HG02852 (cell line): ENCODE measurements at regions not wholly inside any gene's neighbourhood (a gene's known extent, or its start where the extent isn't known, plus 50 kb on each side); places are given as distances from the start of the nearest gene placed in this dataset.

ENCODE experiments used
- ATAC-seq: cut with Tn5 transposase; IDR thresholded peaks from one replicate; pipeline ENCODE4 v1.9.1; 2021; ENCODE audit warnings: mild to moderate bottlenecking, moderate library complexity; ENCODE audit not compliant: unreplicated experiment

DNA sequence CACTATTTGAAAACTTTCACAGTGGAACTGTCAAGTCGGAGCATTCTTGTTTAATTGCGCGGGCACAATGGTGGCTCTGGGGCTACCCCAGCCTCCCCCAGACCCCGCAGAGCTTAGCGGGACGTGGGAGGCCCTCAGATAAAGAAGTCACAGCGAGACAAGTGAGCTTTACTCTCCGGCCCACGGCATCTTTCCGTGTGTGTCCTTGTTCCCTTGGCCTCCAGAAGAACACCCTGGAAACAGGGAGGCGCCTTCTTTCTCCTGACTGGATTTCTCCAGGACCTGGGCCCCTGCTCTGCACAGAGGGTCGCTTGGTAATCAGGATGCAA, 382.8 kb downstream of the RRAGC start:
- ATAC-seq, result no peak

DNA sequence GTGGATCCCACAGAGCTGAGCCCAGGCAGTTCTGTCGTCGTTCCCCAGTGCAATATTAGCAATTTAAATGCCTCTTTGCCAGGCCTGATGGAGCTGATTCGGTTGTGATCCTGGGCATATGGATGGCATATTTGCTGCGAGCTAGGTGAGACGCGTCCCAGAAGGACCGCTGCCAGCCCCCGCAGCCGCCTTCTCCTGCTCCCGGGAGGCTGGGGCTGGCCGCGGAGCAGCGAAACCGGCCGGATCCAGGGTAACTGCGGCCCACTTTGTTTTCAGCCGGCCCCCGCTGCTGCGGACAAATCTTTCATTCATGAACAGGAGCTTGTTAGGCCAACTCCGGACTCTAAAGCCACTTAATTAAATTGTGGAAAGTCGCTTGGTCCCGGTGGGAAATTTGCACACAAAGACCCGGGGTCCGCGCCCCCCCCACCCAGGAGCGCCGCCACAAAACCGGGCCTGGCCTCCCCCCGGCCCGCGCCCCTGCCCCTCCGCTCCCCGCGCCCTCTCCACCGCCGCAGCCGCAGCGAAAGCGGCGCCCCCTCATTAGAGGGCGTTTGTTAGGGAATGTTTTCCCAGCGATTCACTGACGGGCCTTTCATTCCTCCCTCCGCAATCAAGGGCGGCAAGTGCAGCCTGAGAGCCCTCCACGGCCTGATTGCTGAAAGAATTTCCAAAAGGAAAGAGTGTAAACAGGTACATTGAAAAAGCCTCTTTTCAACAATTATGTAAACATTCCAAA, 383.3 kb downstream of the RRAGC start:
- ATAC-seq, result no peak

DNA sequence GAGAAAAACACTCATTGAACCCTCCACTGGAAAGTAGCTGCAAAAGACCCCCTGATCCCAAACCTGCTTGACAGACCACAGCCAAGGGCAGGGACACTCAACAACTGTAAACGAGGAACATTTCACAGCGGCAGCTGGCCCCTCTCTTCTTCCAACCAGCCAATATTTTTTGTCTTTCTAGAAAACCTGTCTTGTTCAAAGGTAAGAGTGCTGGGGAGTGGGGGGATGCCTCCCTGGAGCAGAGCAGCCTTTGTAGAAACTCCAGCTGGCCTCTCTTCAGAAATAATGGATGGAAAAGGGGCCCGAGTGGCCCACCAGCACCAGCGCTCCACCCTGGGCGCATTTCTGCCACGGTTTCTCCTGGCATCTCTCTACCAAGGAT, 384.0 kb downstream of the RRAGC start:
- no peak for ATAC-seq

DNA sequence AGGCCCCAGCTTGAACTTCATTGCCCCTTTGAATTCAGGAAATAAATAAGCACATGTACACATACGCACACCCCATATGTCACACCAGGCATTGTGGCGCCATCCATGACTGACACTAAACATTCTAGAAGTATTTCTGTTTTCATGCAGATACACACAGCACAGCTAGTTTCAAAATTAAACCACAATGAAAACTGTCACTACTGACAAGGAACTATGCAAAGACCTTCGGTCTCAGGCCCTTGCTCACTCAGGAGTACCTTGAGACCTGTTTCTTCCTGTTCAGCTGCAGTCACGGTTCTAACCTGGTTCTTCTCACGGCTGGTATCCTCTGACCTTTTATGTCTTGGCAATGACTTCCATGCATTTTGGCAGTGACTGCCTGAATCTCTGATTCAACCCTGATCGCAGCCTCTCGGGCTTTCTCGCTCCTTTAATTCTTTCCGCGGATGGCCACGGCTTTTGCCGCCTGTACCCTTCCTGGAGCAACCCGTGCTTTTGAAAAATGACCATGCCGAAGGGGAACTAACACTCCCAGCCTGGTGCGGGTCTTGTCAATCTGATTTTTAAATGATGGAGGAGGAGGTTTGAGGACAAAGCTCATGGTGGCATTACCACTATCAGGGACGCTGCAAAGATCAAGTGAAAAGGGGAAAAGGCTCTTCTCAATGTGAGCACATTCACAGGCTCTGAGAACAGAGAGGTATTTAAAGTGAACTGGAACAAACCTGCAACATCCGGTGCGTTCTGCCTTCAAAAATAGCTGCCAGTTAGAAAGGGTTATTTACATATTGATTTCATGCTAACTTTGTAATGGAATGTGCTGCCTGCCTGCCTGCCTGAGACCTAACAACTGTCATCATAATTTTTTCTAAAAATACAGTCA, 384.6 kb downstream of the RRAGC start:
- peak; percentile 77 for ATAC-seq

DNA sequence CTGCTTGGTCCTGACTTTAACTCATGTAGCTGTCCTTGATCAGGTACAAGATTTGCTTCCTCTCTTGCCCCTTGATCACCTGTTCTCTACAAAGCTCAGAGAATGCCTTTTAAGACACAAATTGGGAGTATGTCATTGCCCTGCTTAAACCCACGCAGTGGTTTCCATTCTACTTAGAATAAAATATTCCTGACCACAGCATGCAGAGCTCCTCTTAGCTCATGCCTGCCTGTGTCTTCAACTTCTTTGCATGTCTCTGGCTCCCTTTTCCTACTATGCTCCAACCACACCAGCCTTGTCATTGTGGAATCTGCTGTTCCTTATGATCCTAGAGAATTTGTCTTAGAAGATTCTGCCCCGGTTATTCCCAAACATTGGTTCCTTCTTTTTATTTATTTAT, 393.1 kb downstream of the RRAGC start:
- no peak for ATAC-seq

DNA sequence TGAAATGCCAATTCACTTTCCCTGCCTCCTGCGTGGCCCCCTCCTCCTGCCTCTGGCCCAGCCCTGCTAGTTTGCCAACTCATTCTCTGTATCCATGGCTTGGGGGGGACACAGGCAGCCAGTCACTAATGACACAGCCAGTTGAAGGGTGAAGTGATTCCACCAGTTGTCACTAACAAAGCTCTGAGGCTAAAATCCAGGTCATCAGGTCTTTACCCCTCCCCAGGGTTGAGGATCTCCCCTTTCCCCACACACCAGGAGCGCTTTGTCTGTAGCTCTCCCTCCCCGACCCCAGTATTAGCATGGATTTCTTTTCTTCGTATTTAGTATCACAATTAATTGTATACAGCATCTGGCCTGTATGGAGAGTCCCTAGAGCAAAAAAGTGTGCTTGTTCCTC, 394.1 kb downstream of the RRAGC start:
- ATAC-seq, result no peak

DNA sequence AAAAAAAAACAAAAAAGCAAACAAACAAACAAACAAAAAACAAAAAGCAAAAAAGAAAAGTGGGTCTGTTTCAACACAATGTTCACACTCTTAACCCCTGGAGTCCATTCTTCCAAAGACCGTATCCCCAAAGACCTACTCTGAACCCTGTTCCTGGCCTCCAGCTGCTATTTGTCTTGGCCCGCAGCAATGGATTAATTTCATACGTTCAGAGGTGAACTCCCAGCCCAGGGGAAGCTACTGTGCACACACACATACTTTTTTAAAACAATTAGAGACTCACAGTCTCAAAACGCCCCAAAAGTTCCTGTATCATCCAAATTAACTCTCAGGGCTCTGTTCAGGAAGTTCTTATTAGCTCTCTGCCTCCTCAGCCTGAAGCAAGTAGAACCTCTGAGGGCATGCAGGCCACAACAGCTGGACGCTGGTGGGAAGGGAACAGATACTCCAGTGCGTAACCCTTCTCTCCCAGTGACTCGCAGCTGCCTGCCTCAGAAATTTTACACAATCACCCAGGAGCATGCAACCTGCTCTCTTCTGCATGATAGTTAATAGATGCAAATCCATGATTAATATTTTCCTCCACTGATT, 395.4 kb downstream of the RRAGC start:
- ATAC-seq, result no peak

DNA sequence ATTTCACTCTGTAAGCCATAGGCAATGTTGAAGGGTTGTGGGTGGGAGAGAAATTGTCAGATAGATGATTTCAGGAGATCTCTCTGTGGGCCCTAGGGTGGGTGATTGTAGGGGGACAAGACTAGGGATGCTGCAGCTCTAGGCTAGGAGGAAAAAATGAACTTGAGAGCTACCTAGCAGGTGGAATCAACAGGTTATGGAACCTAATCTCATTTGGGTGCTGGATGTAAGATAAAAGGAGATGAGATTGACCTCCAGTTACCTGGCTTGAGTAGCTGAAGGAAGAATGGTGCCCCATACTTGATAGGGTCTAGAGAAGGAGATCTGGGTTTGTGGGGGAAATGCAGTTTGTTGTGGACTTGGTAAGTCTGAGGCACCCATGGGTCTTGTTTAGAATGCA, 396.5 kb downstream of the RRAGC start:
- ATAC-seq, result no peak

DNA sequence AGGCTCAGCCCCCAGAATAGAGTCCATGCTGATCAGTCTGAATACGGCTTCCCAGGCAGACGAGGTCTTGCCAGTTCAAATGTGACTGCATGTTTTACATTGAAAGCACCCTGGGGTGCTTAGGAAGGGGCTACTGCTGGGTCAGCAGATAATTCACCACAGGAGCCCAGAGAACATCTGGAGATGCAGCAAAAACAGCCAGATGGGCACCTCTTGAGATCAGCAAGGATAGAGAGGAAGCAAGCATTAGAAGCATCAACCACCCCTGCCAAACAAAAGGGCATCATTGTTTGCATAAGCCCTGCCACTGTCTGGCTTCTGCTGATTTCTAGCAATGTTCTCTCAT, 403.1 kb downstream of the RRAGC start:
- no peak for ATAC-seq

DNA sequence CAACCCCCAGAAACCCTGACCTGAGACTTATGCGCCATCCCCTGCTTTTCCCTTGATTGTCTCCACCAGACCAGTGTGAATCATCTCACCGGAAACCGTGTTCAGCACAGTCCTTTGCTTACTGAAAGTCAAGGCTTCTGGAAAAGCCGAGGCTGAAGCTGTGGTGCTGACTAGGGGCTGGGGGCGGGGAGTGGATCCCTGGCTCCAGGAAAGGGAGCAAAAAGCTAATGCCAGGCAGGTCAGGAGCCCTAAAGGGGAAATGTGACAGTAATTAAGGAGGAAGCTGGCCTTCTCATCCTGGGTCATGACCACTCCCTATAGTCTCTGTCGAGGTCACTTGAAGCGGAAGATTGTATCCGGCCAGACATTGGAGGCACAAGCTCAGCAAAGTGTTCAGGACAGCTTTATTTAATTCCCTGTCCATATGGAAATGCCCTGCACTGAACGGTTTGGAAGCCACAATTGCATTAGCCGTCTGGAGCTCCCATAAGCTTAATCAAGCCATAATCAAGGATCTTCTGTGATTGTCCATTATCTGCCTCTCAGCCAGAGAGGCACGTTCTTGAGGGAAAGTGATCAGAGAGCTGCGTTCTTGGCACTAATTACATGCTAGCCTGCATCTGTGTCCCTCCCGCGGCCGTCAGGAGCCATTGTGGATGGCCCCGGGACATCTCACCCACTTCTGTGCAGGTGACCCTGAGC, 403.6 kb downstream of the RRAGC start:
- no peak for ATAC-seq

DNA sequence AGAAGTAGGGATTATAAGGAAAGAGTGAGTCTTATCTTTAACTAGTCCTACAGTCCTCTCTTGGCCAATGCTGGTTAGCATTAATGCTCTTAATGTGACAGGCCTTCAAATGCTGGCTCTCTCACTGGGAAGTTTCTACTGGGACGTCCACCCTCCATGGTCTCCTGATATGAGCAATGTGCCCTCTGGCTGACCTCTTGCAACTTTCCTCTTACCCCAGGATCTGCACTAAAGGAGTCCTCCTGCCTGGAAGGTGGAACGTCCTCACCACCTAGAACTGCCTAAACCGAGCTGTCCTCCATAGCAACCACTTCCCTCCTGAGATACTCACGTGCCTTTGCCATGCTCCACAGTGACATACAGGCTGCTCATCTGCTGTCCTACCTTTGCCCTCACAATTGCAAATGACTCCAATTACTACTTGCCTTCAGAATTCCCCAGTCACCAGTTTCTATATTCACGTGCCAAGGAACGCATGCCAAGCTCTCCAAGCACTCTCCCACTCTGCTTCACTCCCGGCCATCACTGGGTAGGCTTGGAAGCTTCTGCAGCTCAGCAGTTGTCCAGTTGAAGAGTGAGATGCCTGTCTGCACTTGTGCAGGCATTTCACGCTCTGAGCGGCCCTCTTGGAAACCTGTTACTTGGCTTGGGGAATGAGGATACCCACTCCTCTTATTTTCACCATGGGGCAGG, 404.7 kb downstream of the RRAGC start:
- ATAC-seq, result no peak

DNA sequence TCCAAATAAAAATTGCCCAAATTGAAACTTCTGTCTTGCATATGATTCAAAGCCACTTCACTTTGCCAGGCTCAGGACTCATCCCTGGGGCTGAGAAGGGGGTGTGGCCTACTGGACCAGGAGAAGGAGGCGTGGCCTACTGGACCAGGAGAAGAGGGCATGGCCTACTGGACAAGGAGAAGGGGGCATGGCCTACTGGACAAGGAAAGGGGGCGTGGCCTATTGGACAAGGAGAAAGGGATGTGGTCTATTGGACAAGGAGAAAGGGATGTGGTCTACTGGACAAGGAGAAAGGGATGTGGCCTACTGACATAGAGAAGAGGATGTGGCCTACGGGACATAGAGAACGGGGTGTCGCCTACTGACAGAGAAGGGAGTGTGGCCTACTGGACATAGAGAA, 405.3 kb downstream of the RRAGC start:
- ATAC-seq, result no peak

DNA sequence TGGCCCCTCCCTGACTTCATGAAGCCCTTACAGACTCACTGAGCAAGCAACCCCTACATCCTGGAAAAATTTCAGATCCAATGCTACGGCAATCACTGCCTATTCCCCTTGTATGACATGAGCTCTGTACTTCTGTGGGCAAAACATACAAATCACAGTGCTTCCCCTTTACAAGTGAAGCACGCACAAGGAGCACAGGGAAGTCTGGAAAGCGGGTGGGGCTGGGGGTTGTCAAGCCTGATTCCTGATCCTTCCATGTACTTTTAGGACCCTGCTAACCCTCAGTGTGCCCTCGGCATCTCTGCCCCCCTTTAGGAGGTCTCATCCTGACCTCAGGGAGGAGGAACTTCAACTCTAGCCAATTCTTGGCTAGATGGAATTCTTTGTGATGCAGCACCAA, 405.7 kb upstream of the POU3F1 start:
- ATAC-seq, result no peak

DNA sequence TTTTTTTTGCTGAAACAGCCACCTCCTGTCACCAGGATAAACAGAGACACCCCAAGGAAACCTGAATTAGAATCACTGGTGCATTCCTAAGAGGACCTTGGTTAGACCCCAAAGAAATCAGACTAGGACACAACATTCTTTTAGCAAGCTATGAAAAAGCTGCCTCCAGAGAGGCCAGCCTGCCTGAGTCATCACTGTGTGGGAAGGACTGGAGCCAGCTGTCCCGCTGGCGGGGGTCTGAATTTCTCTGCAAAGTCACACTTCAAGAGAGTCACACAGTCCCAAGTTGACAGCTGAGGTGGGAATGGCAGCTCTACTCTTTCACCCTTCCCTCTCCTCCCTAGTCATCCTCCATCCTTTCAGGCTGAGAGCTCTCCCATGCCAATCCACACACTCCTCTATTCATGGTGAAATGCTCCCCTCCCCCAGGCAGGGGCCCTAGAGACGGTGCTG, 405.0 kb upstream of the POU3F1 start:
- no peak for ATAC-seq

DNA sequence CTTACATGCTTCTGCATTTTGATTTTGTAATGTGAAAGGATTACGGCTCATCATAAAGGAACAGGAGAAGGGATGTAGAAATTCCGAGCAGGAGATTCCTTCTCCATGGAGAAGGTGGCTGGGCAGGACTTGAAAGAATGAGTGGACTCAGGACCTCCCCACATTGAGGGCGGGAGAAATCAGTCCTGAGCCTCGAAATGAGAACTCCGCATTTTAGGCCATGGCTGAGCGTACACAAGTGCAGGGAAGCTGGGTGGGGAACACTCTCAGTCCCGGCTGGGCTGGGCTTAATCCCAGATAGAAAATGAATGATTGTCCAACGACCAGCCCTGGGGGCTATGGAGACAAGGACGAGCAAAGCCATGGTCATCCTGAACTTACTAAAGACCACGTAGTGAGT, 402.3 kb upstream of the POU3F1 start:
- ATAC-seq, result no peak

DNA sequence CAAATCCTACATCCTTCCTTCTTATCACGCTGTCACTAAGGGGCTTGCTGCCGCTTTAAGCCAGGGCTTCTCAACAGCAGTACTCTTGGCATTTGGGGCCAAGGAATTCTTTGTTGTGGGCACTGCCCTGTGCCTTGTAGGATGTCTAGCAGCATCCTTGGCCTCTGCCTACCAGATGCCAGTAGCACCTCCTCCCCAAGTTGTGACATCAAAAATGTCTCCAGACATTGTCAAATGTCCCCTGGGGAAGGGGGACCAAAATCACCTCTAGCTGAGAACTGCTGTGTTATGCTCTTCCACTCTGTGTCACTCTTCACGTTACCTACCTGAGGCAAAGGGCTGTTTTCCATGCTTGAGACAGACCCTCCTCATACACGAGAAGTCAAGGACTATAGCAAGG, 400.3 kb upstream of the POU3F1 start:
- ATAC-seq, result no peak

DNA sequence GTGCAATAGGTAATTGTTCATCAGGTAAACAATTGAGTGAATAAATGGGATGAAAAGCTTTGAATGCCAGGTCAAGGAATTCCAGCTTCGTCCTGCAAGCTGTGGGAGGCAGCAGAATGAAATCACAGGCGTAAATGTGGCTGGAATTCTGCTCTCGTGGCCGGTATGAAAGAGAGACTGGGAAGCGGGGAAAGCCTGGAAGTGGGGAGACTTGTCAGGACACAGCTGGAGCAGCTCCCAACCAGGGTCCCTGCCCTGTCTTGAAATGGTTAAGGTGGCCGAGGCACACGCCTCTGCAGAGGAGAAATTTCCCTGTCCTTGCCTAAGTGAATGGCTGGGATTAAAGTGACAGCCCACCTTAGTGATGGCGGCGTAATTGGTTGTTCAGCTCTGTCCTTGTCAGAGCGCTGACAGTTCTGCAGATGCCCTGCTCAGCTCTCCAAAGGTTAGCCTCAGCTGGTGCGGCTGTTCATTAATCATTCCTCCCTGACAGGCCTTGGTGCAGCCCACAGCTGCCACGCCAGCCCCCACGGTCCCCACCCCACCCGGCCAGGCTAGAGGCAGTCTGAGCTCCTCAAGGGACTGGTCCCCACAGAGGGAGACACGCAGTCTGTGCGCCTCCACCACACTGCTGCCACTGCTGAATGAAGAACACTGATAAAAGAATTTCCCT, 398.3 kb upstream of the POU3F1 start:
- ATAC-seq, result no peak

DNA sequence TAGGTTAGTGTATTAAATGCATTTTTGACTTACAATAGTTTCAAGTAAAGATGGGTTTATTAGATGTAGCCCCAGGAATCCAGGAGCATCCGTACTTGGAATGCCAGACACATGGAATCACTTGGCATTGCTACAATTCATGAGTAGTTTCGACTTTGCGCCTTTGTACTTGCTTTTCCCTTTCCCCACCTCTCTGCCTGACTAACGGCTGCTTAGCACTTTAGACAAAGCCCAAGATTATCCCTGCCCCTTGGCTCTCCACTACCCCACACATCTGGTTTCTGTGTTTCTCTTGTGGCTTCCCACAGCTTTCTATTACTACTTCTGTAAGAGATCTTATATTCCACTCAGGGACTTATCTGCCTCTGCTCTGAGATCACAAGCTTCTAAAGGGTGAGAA, 397.7 kb upstream of the POU3F1 start:
- ATAC-seq, result no peak

DNA sequence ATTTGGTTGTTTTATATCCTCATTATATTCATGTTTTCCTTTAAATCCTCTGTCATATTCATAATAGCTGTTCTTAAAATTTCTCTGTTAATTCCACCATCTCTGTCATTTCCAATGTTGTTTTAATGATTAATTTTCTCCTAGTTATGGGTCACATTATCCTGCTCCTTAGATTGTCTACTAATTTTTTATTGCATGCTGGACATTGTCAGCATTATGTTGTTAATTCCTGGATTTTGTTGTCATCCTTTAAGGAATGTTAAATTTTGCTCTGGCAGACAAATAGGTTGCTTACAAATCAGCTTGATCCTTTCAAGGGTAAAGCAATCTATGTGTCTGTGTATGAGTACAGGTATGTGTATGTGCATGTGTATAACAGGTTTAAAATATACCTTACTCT, 393.8 kb upstream of the POU3F1 start:
- ATAC-seq, result no peak

DNA sequence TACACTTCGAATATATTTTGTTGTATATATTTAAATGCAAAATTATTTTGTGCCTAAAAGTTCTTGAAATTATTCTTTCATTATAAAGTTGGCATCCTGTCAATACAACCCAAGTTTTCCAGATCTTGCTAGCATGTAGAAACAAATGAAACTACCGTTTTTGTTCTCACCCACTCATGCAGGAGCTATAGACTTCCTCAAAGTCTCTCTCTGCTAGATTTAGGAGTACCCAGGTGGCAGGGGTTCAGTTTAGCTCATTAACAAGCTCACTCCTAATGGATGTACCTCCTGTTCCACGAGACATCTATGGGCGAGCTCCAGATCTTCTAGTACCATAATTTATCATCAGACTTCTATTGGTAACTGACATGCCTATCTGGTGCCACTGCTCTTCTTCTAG, 390.2 kb upstream of the POU3F1 start:
- no peak for ATAC-seq
